Activated CD4-positive, alpha-beta T cell treated with anti-CD3 and anti-CD28 coated beads, Interleukin-2, Interleukin-6, amounts not matched to agents 100 ng/mL and 50 ng/mL, durations not matched to agents 16 hours and 8 hours (primary cell): ENCODE measurements at regions not wholly inside any gene's neighbourhood (a gene's known extent, or its start where the extent isn't known, plus 50 kb on each side); places are given as distances from the start of the nearest gene placed in this dataset.
"Not testable (repeated sequence)": the region's sequence is repeated elsewhere in the genome, so short reads cannot be mapped to it uniquely, and the experiment has no call there.

Experiments used
- DNase-seq: peaks from one replicate; pipeline ENCODE4 v3.0.0-alpha.2; 2020

GRCh38 chr4:129903861-129904260, 807.9 kb downstream of the C4orf33 start:
- DNase-seq = no peak

GRCh38 chr4:129905256-129905655, 809.3 kb downstream of the C4orf33 start:
- no peak for DNase-seq

- DNase-seq = no peak
Observed at GRCh38 chr4:129908117-129908516, 812.2 kb downstream of the C4orf33 start.

GRCh38 chr4:129916991-129917390, 821.0 kb downstream of the C4orf33 start:
- DNase-seq = no peak

GRCh38 chr4:129917651-129918050, 821.7 kb downstream of the C4orf33 start:
- no peak for DNase-seq

DNA sequence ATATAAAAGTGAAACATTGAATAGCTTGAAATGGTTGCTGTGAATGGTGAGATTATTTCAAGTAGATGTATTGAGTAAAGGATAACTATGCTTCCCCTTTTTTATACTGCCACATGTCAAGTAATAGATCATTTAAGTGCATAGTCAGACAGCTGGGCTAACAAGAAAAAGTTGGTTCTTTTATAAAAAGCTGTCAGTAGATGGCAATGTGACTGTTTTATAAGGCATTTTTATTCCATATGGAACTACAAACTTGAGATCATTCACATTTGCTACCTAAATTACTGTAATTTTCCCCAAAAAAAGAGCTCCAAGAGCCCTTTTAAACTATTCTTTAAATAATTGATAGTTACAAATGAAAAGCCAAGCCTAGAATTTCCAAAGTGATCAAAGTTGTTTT, 831.0 kb downstream of the C4orf33 start:
- no peak for DNase-seq

- no peak for DNase-seq
Observed at GRCh38 chr4:129929052-129929451, 833.1 kb downstream of the C4orf33 start.

- DNase-seq = no peak
Observed at GRCh38 chr4:129929984-129930383, 834.0 kb downstream of the C4orf33 start.

- no peak for DNase-seq
Observed at GRCh38 chr4:129950217-129950616, 854.3 kb downstream of the C4orf33 start.

DNA sequence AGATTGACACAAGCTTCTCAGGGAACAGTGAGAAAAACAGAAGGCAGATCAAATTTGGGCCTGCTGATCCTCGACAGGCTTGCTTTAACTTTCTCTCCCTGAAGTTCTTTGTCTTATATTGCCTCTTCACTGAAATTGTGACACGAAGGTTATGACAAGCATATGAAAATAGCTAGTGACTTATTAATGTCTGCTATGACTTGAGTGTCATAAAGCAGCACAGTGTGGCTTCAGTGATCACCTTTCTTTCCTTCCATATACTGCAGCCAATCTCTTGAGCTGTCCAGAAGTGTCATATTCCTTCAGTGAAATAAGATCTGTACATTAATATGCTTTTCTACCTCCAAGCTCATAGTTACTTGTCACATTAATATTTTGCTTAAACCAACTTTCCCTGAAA, 870.2 kb downstream of the C4orf33 start:
- no peak for DNase-seq

DNA sequence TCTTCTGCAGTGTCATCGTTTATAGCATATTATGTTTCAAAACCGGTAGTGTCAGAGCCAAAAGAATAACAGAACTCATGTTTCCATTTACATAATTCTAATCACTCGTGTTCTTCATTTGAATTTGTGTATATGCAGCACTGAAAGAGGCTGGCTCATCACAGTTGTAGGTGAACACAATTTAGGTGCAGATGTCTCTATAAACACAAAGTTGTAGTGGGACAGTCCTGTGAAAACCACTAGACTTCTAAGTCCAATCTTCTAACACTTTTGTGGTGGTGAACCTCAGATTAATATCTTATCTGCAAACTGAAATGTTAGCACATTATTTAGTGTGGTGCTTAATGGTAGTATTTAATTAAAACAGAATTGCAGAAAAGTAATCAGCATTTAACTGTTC, 872.4 kb downstream of the C4orf33 start:
- DNase-seq = no peak

DNA sequence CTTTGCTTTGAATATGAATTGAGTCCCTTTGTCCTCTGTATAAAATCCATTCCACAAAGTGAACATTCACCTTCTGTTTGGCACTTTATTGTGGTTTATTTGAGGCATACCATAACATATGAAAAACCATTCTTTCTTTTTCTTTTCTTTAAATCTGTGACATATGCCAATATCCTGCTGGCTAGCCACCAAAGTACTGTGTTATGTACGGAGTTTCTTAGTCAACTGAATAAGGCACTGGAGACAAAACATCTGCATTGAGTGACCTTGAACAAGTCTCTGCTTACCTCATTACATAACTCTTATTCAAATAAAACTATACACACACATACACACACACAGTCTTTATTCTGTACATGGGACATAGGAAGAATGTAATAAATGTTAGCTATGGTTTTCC, 872.8 kb downstream of the C4orf33 start:
- DNase-seq = no peak

DNA sequence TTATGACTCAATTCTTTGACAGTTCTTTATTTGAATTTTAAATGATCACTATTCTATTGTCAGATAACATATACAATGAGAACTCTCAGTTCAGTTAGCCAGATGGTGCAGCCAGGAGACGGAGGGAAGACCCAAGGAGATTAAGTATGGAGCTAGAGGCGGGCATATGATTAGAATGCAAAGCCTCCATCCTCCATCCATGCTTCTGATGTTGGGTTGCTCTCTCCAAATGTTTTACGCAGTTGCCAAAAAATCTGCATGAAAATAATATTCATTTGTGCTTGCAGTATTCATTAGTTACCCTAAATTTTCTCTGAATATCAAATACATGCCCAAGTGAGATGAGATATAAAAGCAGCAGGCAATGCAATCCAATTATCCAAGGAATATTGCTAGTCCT, 874.8 kb downstream of the C4orf33 start:
- no peak for DNase-seq

DNA sequence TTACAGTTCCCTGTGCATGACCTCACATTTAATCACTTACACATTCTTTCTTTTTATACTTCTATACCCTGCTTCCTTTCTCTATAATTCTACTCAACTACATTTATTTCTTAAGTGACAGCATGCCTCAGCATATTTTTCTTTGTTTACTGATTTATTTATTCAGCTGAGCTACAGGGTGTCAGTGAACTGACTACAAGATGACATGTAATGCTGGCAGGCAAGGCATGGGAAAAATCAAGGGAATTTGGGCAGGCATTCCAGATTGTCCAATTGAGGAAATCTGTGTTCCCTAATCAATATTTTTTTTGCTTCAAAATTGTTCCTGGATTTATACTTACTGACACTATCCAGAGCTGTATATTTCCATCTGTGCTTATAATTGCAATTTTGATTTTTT, 875.5 kb downstream of the C4orf33 start:
- no peak for DNase-seq

- no peak for DNase-seq
Observed at GRCh38 chr4:129972257-129972656, 876.3 kb downstream of the C4orf33 start.

DNA sequence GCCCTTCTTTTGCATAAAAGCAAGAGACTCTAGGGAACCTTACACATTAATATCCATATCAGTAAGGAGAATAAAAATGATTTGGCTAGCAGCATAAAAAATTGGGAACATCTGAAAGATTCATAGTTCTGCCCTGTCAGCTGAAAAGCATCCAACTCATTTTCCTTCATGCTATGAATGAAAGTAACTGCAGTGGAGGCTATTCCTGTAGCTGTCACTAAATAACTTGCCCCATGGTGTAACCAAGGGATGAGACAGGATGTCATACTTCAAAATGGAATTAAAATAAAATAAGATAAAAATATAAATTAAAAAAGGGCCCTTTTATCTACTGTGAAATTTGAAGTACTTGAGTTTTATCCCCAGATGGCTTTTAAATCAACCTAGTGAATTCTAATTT, 878.8 kb downstream of the C4orf33 start:
- no peak for DNase-seq

DNA sequence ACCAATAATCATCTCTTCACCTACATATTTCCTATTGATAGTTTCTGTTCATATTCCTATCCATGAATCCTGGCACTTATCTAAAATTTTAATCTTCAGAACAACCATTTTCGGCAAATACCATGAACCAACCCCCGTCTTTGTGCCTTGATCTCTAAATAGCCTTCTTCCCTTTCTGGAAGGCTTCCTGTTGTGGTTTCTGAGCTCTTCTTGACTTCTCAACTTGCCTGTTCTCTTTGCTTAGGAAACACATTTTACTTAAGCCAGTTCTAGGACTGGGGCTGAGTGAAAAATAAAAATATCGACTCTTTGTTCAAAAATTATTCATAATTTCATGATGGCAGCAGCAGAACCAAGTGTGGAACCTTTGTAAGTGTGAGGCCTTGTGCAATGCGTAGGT, 882.4 kb downstream of the C4orf33 start:
- no peak for DNase-seq

DNA sequence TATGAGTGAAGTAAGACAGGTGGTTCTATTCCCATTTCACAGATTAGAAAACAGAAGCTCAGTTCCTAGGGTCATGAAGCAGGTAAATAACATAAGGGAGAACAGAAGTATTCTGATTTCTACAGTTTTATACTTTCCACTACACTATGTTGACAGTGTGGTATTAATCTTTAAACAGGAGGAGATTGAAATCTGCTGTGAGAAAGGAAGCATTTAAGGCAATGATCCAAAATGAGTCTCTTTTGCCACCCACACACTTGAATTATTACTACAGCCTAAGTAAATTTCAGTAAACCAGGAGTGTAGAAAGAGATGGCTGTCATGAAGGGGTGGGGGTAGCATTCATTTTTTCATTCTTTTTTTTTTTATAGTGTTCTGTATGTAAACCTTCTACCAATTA, 893.0 kb downstream of the C4orf33 start:
- no peak for DNase-seq

- DNase-seq = no peak
Observed at GRCh38 chr4:129994715-129995114, 898.8 kb downstream of the C4orf33 start.

- no peak for DNase-seq
Observed at GRCh38 chr4:129998436-129999150, 902.6 kb downstream of the C4orf33 start.

GRCh38 chr4:129999156-129999555, 903.2 kb downstream of the C4orf33 start:
- DNase-seq = no peak

DNA sequence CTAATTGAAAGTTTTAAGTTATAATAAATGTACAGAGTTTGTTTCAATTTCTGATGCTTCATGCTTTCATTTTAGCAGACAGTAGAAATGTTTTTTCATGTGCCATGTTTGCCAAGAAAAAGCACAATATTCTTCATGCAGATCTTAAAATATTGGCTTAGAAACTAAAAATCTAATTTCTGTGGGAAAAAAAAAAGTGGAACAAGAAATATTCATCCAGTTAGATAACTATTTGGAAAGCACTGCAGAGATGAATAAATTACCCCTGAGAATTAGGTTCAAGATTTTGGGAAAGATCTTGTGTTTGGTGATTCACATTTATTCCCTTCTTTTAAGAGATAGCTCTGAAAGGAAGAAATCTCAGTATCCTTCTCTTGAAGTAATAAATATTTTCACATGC, 912.5 kb downstream of the C4orf33 start:
- no peak for DNase-seq

- not testable (repeated sequence) for DNase-seq
Observed at GRCh38 chr4:130012806-130013205, 916.9 kb downstream of the C4orf33 start.

- no peak for DNase-seq
Observed at GRCh38 chr4:130021706-130022105, 925.8 kb downstream of the C4orf33 start.

DNA sequence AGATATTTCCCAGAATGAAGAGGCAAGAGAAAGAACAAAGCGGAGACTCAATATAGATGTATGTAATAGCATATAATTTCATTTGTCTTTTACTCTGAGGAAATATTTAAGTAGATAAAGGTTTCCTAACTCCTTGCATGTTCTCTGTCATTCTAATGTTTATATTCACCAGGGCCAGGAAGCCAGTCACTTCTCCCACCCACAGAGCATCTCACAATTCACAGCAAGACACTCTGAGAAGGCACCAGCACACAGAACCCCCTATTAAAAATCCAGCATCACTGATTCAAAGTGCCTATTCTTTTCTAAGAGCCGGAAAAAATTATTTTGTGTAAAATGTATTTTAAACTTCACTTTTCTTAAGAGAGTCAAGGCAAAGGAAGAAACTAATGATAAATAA, 927.1 kb downstream of the C4orf33 start:
- DNase-seq = no peak
